GM12878 (cell line): ENCODE measurements at regions not wholly inside any gene's neighbourhood (a gene's known extent, or its start where the extent isn't known, plus 50 kb on each side); places are given as distances from the start of the nearest gene placed in this dataset.

Experiments used
- ATAC-seq: fragments of 200-7000 bp; cut with Tn5 transposase; 3 replicates; pipeline ENCODE4 v1.9.1; 2020; ENCODE audit warnings: mild to moderate bottlenecking, moderate library complexity
- BruUV-seq: library from RNA; stranded (reverse); fragments of 400-500 nt; replicated peaks from 2 replicates; lab custom pipeline; 2021; lab: Mats Ljungman, UMichigan
- CTCF ChIA-PET: fragments of 300-600 bp; sonication (Branson Sonifier 250); formaldehyde crosslinking; extraction: SDS; loops from one replicate; lab custom pipeline; 2021; ENCODE audit warnings: inconsistent platforms; lab: Yijun Ruan, JAX
- POLR2A ChIA-PET: fragments of 350-600 bp; formaldehyde crosslinking; extraction: SDS; loops from one replicate; lab custom pipeline; 2021; ENCODE audit warnings: inconsistent platforms; lab: Charles Lee
- RAD21 ChIA-PET: fragments of 300-600 bp; sonication (Branson Sonifier 250); formaldehyde crosslinking; loops from one replicate; lab custom pipeline; 2023; ENCODE audit warnings: antibody characterized with exemption; ENCODE audit not compliant: unreplicated experiment; lab: Charles Lee
- SMC1A ChIA-PET: fragments of 300-600 bp; sonication (Branson Sonifier 250); formaldehyde crosslinking; loops from one replicate; lab custom pipeline; 2023; ENCODE audit not compliant: unreplicated experiment, uncharacterized antibody; lab: Charles Lee
- DNase-seq: peaks from one replicate; pipeline ENCODE4 v3.0.0-alpha.2; 2011; ENCODE audit warnings: low read depth, low spot score
- FAIRE-seq: peaks from 3 replicates; lab custom pipeline; 2011; peaks lifted over from hg19 to GRCh38; lab: Jason Lieb, UNC
- H2AFZ ChIP-seq: 2 replicates; pipeline ENCODE4 v1.6.0; 2011; ENCODE audit warnings: low read depth, low read length, control low read depth; ENCODE audit not compliant: control insufficient read depth
- H3K27ac ChIP-seq: 2 replicates; pipeline ENCODE4 v1.5.1; 2011; ENCODE audit warnings: control low read depth; ENCODE audit not compliant: control insufficient read depth, insufficient read depth
- H3K27me3 ChIP-seq, 2 experiments: replicated peaks in 1 of 2; 2 replicates each; pipeline versions ENCODE4 v1.6.0 to v1.6.1; 2011; ENCODE audit warnings: low read length in 1 of 2; ENCODE audit not compliant: control insufficient read depth in 2 of 2, insufficient read depth in 2 of 2
- H3K36me3 ChIP-seq, 2 experiments: 2 replicates each; pipeline ENCODE4 v1.5.1; 2011; ENCODE audit warnings: low read length in 1 of 2; ENCODE audit not compliant: control insufficient read depth in 2 of 2, insufficient read depth in 2 of 2
- H3K4me1 ChIP-seq: 2 replicates; pipeline ENCODE4 v1.6.1; 2011; ENCODE audit warnings: mild to moderate bottlenecking, low read length, moderate library complexity, mixed read lengths; ENCODE audit not compliant: control insufficient read depth, insufficient read depth
- H3K4me2 ChIP-seq: 2 replicates; pipeline ENCODE4 v1.6.0; 2011; ENCODE audit warnings: control low read depth; ENCODE audit not compliant: control insufficient read depth, insufficient read depth
- H3K4me3 ChIP-seq: fragments of 200-600 bp; sonication (generic); 2 replicates; pipeline ENCODE4 v1.5.1; 2016
- H3K79me2 ChIP-seq: 2 replicates; pipeline ENCODE4 v1.6.0; 2011; ENCODE audit warnings: low read length; ENCODE audit not compliant: control insufficient read depth, insufficient read depth
- H3K9ac ChIP-seq: 2 replicates; pipeline ENCODE4 v1.8.0; 2011; ENCODE audit warnings: low read length, control low read depth, mixed read lengths; ENCODE audit not compliant: control insufficient read depth, insufficient read depth
- H3K9me3 ChIP-seq: replicated peaks from 3 replicates; pipeline ENCODE4 v1.5.1; 2011; ENCODE audit warnings: mild to moderate bottlenecking, low read length; ENCODE audit not compliant: control insufficient read depth, insufficient read depth
- H4K20me1 ChIP-seq: 2 replicates; pipeline ENCODE4 v1.6.0; 2011; ENCODE audit not compliant: control insufficient read depth, insufficient read depth
- BCL3 ChIP-seq: IDR thresholded peaks from 2 replicates; pipeline ENCODE4 v1.6.1; 2011; ENCODE audit warnings: borderline replicate concordance, low read depth, mild to moderate bottlenecking, moderate library complexity, low read length; ENCODE audit not compliant: insufficient read depth, poor library complexity, severe bottlenecking
- CBFB ChIP-seq: IDR thresholded peaks from 2 replicates; pipeline ENCODE4 v1.6.1; 2016; ENCODE audit warnings: antibody characterized with exemption, low read depth
- ETV6 ChIP-seq, 2 experiments: fragments of 450-650 bp in 1 of 2; IDR thresholded peaks in 1 of 2; conservative IDR thresholded peaks in 1 of 2; 2 replicates each; pipeline ENCODE4 v1.6.1; 2014; ENCODE audit warnings: antibody characterized with exemption in 1 of 2, borderline replicate concordance in 1 of 2, low read depth in 1 of 2, mild to moderate bottlenecking in 1 of 2, moderate library complexity in 1 of 2
- HDGF ChIP-seq: fragments of 450-650 bp; IDR thresholded peaks from 2 replicates; pipeline ENCODE4 v1.6.1; 2016; ENCODE audit warnings: antibody characterized with exemption
- HSF1 ChIP-seq: fragments of 150-350 bp; IDR thresholded peaks from 2 replicates; pipeline ENCODE4 v1.6.1; 2014; ENCODE audit warnings: mild to moderate bottlenecking, low read depth, low read length
- KDM1A ChIP-seq: fragments of 200-600 bp; sonication (generic); IDR thresholded peaks from 2 replicates; pipeline ENCODE4 v1.6.1; 2016; ENCODE audit warnings: borderline replicate concordance
- LARP7 ChIP-seq: fragments of 450-650 bp; IDR thresholded peaks from 2 replicates; pipeline ENCODE4 v1.6.1; 2017; ENCODE audit warnings: mild to moderate bottlenecking
- MEF2A ChIP-seq: IDR thresholded peaks from 2 replicates; pipeline ENCODE4 v1.6.1; 2011; ENCODE audit warnings: low read depth, mild to moderate bottlenecking, low read length, moderate library complexity; ENCODE audit not compliant: insufficient read depth
- NR2C1 ChIP-seq: fragments of 450-650 bp; IDR thresholded peaks from 2 replicates; pipeline ENCODE4 v1.6.1; 2017; ENCODE audit warnings: antibody characterized with exemption, mild to moderate bottlenecking, moderate library complexity
- NRF1 ChIP-seq: conservative IDR thresholded peaks from 2 replicates; pipeline ENCODE4 v1.6.1; 2011; ENCODE audit warnings: mild to moderate bottlenecking, low read depth, low read length, improper control_type of control experiment
- PBX3 ChIP-seq: IDR thresholded peaks from 2 replicates; pipeline ENCODE4 v1.6.1; 2011; ENCODE audit warnings: mild to moderate bottlenecking, low read depth, low read length, moderate library complexity; ENCODE audit not compliant: insufficient replicate concordance
- POU2F2 ChIP-seq: IDR thresholded peaks from 3 replicates; pipeline ENCODE4 v1.6.1; 2011; ENCODE audit warnings: low read depth, mild to moderate bottlenecking, low read length, borderline replicate concordance
- SREBF1 ChIP-seq: IDR thresholded peaks from 2 replicates; pipeline ENCODE4 v1.6.1; 2012; ENCODE audit warnings: mild to moderate bottlenecking, low read length
- WGBS: methylation state at CpG from one replicate; pipeline ENCODE4 v1.1.6; 2016; ENCODE audit warnings: low lambda C conversion rate; ENCODE audit not compliant: insufficient replicate concordance, insufficient coverage; ENCODE audit errors: missing lambda C conversion rate; 5-methylcytosine and 5-hydroxymethylcytosine counted together
- in situ Hi-C: fragments of 300-500 bp; cut with MboI; formaldehyde crosslinking; loops from 9 replicates; pipeline ENCODE4 v1.14.3; 2018; ENCODE audit warnings: mixed read lengths
- intact Hi-C: fragments of 100-400 bp; cut with micrococcal nuclease; formaldehyde crosslinking; loops from one replicate; pipeline ENCODE4 v1.14.2; 2022; ENCODE audit not compliant: unreplicated experiment
- TF ChIP-seq, protein P1 (sequence below): IDR thresholded peaks from 2 replicates; pipeline ENCODE4 v1.6.1; 2011; ENCODE audit warnings: borderline replicate concordance, low read depth, mild to moderate bottlenecking, moderate library complexity, mixed read lengths, low read length; ENCODE audit not compliant: insufficient read depth; ENCODE audit errors: extremely low read length
- TF ChIP-seq, protein P2 (sequence below): fragments of 450-650 bp; IDR thresholded peaks from 2 replicates; pipeline ENCODE4 v1.6.1; 2014; ENCODE audit warnings: mild to moderate bottlenecking

DNA sequence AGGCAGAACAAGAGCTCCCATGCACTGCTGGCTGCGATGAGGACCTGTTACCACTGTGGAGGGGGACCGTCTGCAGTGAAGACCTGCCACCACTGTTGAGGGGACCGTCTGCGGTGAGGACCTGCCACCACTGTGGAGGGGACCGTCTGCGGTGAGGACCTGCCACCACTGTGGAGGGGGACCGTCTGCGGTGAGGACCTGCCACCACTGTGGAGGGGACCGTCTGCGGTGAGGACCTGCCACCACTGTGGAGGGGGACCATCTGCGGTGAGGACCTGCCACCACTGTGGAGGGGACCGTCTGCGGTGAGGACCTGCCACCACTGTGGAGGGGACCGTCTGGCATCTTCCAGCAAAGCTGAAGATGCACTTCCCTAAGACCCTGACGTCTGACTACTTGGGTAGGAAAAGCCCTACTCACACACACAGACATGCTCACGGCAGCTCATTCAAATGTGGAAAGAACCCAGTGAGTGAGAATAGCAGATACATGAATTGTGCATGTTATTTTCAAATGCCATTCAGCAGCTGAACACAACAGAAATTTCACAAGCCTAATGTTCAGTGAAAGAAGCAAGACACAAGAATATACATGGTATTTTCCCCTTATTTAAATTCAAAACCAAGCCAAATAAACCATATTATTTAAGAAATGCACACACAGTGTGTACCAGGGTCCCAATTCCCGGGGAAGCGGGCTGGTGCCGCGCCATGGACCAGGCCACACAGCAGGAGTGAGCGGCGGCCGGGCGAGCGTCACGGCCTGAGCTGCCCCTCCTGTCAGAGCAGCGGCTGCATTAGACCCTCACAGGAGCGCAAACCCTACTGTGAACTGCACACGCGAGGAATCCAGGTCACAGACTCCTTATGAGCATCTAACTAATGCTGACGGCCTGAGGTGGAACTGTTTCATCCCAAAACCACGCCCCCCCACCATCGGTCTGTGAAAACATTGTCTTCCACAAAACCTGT is 64.2 kb upstream of the METRNL start (continued):
- TF ChIP-seq MEF2A (no peak), SREBF1 (no peak), BCL3 (no peak)
- TF ChIP-seq, protein P1, sequence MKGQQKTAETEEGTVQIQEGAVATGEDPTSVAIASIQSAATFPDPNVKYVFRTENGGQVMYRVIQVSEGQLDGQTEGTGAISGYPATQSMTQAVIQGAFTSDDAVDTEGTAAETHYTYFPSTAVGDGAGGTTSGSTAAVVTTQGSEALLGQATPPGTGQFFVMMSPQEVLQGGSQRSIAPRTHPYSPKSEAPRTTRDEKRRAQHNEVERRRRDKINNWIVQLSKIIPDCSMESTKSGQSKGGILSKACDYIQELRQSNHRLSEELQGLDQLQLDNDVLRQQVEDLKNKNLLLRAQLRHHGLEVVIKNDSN: no peak
- TF ChIP-seq, protein P2, sequence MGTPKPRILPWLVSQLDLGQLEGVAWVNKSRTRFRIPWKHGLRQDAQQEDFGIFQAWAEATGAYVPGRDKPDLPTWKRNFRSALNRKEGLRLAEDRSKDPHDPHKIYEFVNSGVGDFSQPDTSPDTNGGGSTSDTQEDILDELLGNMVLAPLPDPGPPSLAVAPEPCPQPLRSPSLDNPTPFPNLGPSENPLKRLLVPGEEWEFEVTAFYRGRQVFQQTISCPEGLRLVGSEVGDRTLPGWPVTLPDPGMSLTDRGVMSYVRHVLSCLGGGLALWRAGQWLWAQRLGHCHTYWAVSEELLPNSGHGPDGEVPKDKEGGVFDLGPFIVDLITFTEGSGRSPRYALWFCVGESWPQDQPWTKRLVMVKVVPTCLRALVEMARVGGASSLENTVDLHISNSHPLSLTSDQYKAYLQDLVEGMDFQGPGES: no peak

DNA sequence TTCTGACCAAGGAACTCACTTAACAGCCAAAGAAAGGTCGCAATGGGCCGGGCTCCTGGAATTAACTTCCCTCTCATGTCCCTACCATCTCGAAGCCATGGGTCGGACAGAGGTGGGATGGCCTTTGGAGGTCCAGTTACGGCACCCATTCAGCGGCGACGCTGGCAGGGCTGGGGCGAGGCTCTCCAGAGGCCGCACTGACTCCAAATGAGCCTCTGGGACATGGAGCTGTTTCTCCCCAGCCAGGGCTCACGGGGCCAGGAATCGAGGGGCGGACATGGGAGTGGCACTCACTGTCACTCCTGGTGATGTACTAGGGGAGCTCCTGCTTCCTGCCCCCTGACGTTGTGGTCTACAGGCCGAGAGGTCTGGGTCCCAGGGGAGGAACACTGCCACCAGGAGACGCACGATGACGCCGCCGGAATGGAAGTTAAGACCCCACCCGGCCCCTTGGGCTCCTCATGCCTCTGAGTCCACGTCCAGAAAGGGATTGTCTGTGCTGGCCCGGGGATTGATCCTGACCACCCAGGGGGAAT is 60.7 kb upstream of the METRNL start:
- no peak for DNase-seq
- no peaks in the 10 kb centered on the region for H3K27me3 ChIP-seq
- no peaks in the 10 kb centered on the region for H4K20me1 ChIP-seq
- in situ Hi-C loops (no loop called here), intact Hi-C loops (no loop called here)
- ChIA-PET SMC1A (no interaction called here), RAD21 (no interaction called here), POLR2A (no interaction called here), CTCF (no interaction called here)
- H2AFZ ChIP-seq: no peak overlapping the region
- 83% methylated on average over 23 of the region's 23 CpGs for WGBS
- H3K4me3 ChIP-seq: no peak overlapping the region
- H3K4me1 ChIP-seq: no peaks in the 10 kb centered on the region
- no peaks in the 10 kb centered on the region for H3K79me2 ChIP-seq
- no peak overlapping the region for H3K4me2 ChIP-seq
- H3K9me3 ChIP-seq: no peaks in the 10 kb centered on the region; the same call in 2 of the 3 replicates
- BruUV-seq: no TSS peak
- H3K27ac ChIP-seq: no peak overlapping the region
- no peaks in the 10 kb centered on the region for H3K36me3 ChIP-seq
- no peak for ATAC-seq
- H3K9ac ChIP-seq: no peak overlapping the region
- no peak for FAIRE-seq
- no peak for TF ChIP-seq NR2C1
- TF ChIP-seq POU2F2: no peak
- no peak for TF ChIP-seq CBFB
- no peak for TF ChIP-seq ETV6 (conservative IDR thresholded peaks at IDR 0.05 in 1 of 2, IDR thresholded peaks at IDR 0.05 in 1 of 2; ENCODE audit: borderline replicate concordance in 1 of 2, low read depth in 1 of 2)
- TF ChIP-seq PBX3: no peak
- TF ChIP-seq HSF1: no peak
- no peak for TF ChIP-seq KDM1A
- no peak for TF ChIP-seq HDGF
- TF ChIP-seq NRF1: no peak
- no peak for TF ChIP-seq LARP7
